ENCODE measurements at regions not wholly inside any gene's neighbourhood (a gene's known extent, or its start where the extent isn't known, plus 50 kb on each side); places are given as distances from the start of the nearest gene placed in this dataset.
"Not testable (repeated sequence)": the region's sequence is repeated elsewhere in the genome, so short reads cannot be mapped to it uniquely, and the experiment has no call there.

- DNase-seq: no peak
Measured at GRCh38 chr20:6407163-6407562, 284.3 kb upstream of the FERMT1 start.

- no peak for DNase-seq
Measured at GRCh38 chr20:6401893-6402557, 279.2 kb upstream of the FERMT1 start.

GRCh38 chr20:6397115-6397514 lies 274.3 kb upstream of the FERMT1 start:
- DNase-seq: no peak

- DNase-seq: no peak
Measured at GRCh38 chr20:6395695-6396094, 272.9 kb upstream of the FERMT1 start.

GRCh38 chr20:6388671-6389197 lies 265.9 kb upstream of the FERMT1 start:
- DNase-seq: no peak

- DNase-seq: no peak
Measured at GRCh38 chr20:6384956-6385486, 262.2 kb upstream of the FERMT1 start.

- DNase-seq: no peak
Measured at GRCh38 chr20:6384380-6384779, 261.6 kb upstream of the FERMT1 start.

GRCh38 chr20:6381887-6382286 lies 259.1 kb upstream of the FERMT1 start:
- DNase-seq: no peak

GRCh38 chr20:6362245-6362644 lies 239.4 kb upstream of the FERMT1 start:
- no peak for DNase-seq

- DNase-seq: no peak
Measured at GRCh38 chr20:6360766-6361165, 237.9 kb upstream of the FERMT1 start.

GRCh38 chr20:6355754-6356451 lies 233.1 kb upstream of the FERMT1 start:
- DNase-seq: no peak

- no peak for DNase-seq
Measured at GRCh38 chr20:6348908-6349307, 226.1 kb upstream of the FERMT1 start.

GRCh38 chr20:6347916-6348315 lies 225.1 kb upstream of the FERMT1 start:
- no peak for DNase-seq

GRCh38 chr20:6341491-6341890 lies 218.7 kb upstream of the FERMT1 start:
- no peak for DNase-seq

GRCh38 chr20:6339176-6339575 lies 216.3 kb upstream of the FERMT1 start:
- DNase-seq: no peak

GRCh38 chr20:6333110-6333509 lies 210.3 kb upstream of the FERMT1 start:
- no peak for DNase-seq

GRCh38 chr20:6321235-6321634 lies 198.4 kb upstream of the FERMT1 start:
- not testable (repeated sequence) for DNase-seq

- DNase-seq: no peak
Measured at GRCh38 chr20:6311841-6312655, 189.2 kb upstream of the FERMT1 start.

GRCh38 chr20:6311097-6311496 lies 188.3 kb upstream of the FERMT1 start:
- DNase-seq: no peak

- no peak for DNase-seq
Measured at GRCh38 chr20:6305536-6305935, 182.7 kb upstream of the FERMT1 start.

GRCh38 chr20:6302041-6302440 lies 179.2 kb upstream of the FERMT1 start:
- no peak for DNase-seq

GRCh38 chr20:6299456-6299855 lies 176.6 kb upstream of the FERMT1 start:
- no peak for DNase-seq

GRCh38 chr20:6298049-6298448 lies 175.2 kb upstream of the FERMT1 start:
- DNase-seq: no peak
